ENCODE measurements at regions not wholly inside any gene's neighbourhood (a gene's known extent, or its start where the extent isn't known, plus 50 kb on each side); places are given as distances from the start of the nearest gene placed in this dataset.
"Not testable (repeated sequence)": the region's sequence is repeated elsewhere in the genome, so short reads cannot be mapped to it uniquely, and the experiment has no call there.

DNA sequence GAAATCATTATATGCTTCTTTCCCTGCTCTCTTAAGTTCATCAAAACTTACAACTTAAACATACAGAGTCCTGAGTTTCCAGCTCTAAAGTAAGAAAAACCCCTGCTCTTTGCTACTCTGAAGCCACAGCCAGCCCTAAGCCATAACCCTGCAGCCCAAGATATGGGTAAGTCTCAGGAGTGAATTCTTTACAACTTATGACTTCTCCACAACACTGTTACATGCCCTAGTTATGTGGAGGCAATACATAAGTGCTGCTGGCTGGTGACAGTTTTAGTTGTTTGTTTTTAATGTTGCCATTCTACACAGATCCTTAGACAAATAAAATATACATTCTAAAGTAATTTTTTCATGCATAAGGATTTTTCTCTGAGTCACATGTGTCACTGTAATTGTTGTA, 100.2 kb downstream of the FBXO8 start:
- no peak overlapping the region for H3K4me3 ChIP-seq (ENCODE audit: insufficient read depth in 1 of 2, low read depth in 1 of 2, low read length in 2 of 2)
- H4K91ac ChIP-seq (ENCODE audit: low read length) = no peak overlapping the region
- H3K4ac ChIP-seq (ENCODE audit: low read depth in 1 of 2, low read length in 2 of 2) = no peak overlapping the region
- no peak overlapping the region for H2BK12ac ChIP-seq (ENCODE audit: low read length in 2 of 2)
- no peaks in the 10 kb centered on the region for H3K27me3 ChIP-seq (ENCODE audit: control insufficient read depth in 1 of 2, insufficient read depth in 1 of 2, low read length in 2 of 2)
- H3K4me1 ChIP-seq (ENCODE audit: control insufficient read depth, insufficient read depth, low read depth, low read length) = no peaks in the 10 kb centered on the region
- no peaks in the 10 kb centered on the region for H3K36me3 ChIP-seq (ENCODE audit: control insufficient read depth in 1 of 2, insufficient read depth in 2 of 2, low read depth in 1 of 2, low read length in 2 of 2)
- H3K23ac ChIP-seq (ENCODE audit: low read length in 2 of 2) = no peak overlapping the region
- no peak overlapping the region for H3K27ac ChIP-seq (ENCODE audit: low read length, poor library complexity, severe bottlenecking)
- no peaks in the 10 kb centered on the region for H3K79me1 ChIP-seq (replicated peaks; ENCODE audit: low read length, poor library complexity, severe bottlenecking)
- no peak overlapping the region for H3K4me2 ChIP-seq (ENCODE audit: low read length, poor library complexity, severe bottlenecking)
- no peak overlapping the region for H2BK5ac ChIP-seq (ENCODE audit: low read depth, low read length, poor library complexity, severe bottlenecking)
- DNase-seq = no peak
- no peak overlapping the region for H3K9ac ChIP-seq (ENCODE audit: low read length)
- H2AK5ac ChIP-seq (ENCODE audit: low read length, severe bottlenecking) = no peak overlapping the region
- H3K18ac ChIP-seq (ENCODE audit: low read depth in 1 of 2, low read length in 2 of 2) = no peak overlapping the region
- no peak overlapping the region for H3K14ac ChIP-seq (ENCODE audit: low read length in 2 of 2)
- H4K8ac ChIP-seq (ENCODE audit: low read length) = no peak overlapping the region
- no peak overlapping the region for H2BK15ac ChIP-seq (ENCODE audit: low read depth, poor library complexity, severe bottlenecking)
- H2BK120ac ChIP-seq (ENCODE audit: low read depth, low read length) = no peak overlapping the region
- no peak overlapping the region for H2AFZ ChIP-seq (ENCODE audit: low read depth, low read length)
- H3K9me3 ChIP-seq (ENCODE audit: control insufficient read depth, low read length) = no peaks in the 10 kb centered on the region

DNA sequence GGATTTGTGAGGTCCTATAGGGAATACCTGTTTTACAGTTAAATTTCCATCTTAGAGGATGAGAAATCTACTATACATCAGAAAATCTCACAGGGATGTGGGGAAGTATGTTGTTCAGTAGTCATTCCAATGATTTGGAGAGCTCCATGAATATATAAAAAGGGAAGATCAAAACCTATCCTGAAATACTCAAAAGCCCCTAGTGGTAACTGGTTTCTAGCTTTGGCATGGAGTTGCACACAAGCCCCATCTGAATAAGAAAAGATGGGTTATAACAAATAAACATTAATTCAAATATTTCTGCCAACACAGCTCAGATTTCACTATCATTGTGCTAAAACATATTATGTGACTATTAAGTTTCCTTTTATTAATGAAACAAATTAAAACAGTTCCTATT, 101.6 kb downstream of the FBXO8 start:
- Histone ChIP-seq H3K4me1 (ENCODE audit: control insufficient read depth, insufficient read depth, low read depth, low read length) (no peaks in the 10 kb centered on the region), H3K18ac (ENCODE audit: low read depth in 1 of 2, low read length in 2 of 2) (no peak overlapping the region), H2AFZ (ENCODE audit: low read depth, low read length) (no peak overlapping the region), H2AK5ac (ENCODE audit: low read length, severe bottlenecking) (no peak overlapping the region), H3K23ac (ENCODE audit: low read length in 2 of 2) (no peak overlapping the region), H2BK12ac (ENCODE audit: low read length in 2 of 2) (no peak overlapping the region), H3K4me2 (ENCODE audit: low read length, poor library complexity, severe bottlenecking) (no peak overlapping the region), H4K91ac (ENCODE audit: low read length) (no peak overlapping the region), H4K8ac (ENCODE audit: low read length) (no peak overlapping the region), H2BK5ac (ENCODE audit: low read depth, low read length, poor library complexity, severe bottlenecking) (no peak overlapping the region), H3K4me3 (ENCODE audit: insufficient read depth in 1 of 2, low read depth in 1 of 2, low read length in 2 of 2) (no peak overlapping the region), H3K36me3 (ENCODE audit: control insufficient read depth in 1 of 2, insufficient read depth in 2 of 2, low read depth in 1 of 2, low read length in 2 of 2) (no peaks in the 10 kb centered on the region), H3K9me3 (ENCODE audit: control insufficient read depth, low read length) (no peaks in the 10 kb centered on the region), H3K27me3 (ENCODE audit: control insufficient read depth in 1 of 2, insufficient read depth in 1 of 2, low read length in 2 of 2) (no peaks in the 10 kb centered on the region), H2BK120ac (ENCODE audit: low read depth, low read length) (no peak overlapping the region), H3K14ac (ENCODE audit: low read length in 2 of 2) (no peak overlapping the region), H3K4ac (ENCODE audit: low read depth in 1 of 2, low read length in 2 of 2) (no peak overlapping the region), H2BK15ac (ENCODE audit: low read depth, poor library complexity, severe bottlenecking) (no peak overlapping the region), H3K79me1 (replicated peaks; ENCODE audit: low read length, poor library complexity, severe bottlenecking) (no peaks in the 10 kb centered on the region), H3K27ac (ENCODE audit: low read length, poor library complexity, severe bottlenecking) (no peak overlapping the region), H3K9ac (ENCODE audit: low read length) (no peak overlapping the region)
- no peak for DNase-seq

DNA sequence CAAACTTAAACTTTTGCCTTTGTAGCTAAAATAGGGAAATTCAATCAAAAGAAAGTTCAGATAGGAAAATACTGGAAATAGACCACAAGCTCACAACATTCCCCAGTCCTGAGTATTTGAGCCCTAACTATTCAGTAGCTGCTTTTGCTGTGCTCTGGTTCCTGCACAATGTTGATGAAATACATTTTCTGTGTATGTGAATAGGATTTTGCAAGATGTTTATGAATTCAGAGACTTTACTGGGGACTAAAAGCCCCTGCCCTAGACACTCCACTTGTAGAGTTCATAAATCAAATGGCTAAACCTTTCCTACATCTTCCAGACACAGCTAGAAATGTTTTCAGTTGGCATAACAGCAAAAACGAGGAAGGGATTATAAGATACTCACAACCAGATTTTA, 105.9 kb downstream of the FBXO8 start:
- Histone ChIP-seq H4K8ac (ENCODE audit: low read length) (no peak overlapping the region), H2BK5ac (ENCODE audit: low read depth, low read length, poor library complexity, severe bottlenecking) (no peak overlapping the region), H3K4me3 (ENCODE audit: insufficient read depth in 1 of 2, low read depth in 1 of 2, low read length in 2 of 2) (no peak overlapping the region), H3K79me1 (replicated peaks; ENCODE audit: low read length, poor library complexity, severe bottlenecking) (no peaks in the 10 kb centered on the region), H3K4me1 (ENCODE audit: control insufficient read depth, insufficient read depth, low read depth, low read length) (no peaks in the 10 kb centered on the region), H3K18ac (ENCODE audit: low read depth in 1 of 2, low read length in 2 of 2) (no peak overlapping the region), H4K91ac (ENCODE audit: low read length) (no peak overlapping the region), H3K14ac (ENCODE audit: low read length in 2 of 2) (no peak overlapping the region), H3K23ac (ENCODE audit: low read length in 2 of 2) (no peak overlapping the region), H2AFZ (ENCODE audit: low read depth, low read length) (no peak overlapping the region), H3K27ac (ENCODE audit: low read length, poor library complexity, severe bottlenecking) (no peak overlapping the region), H2BK120ac (ENCODE audit: low read depth, low read length) (no peak overlapping the region), H2BK12ac (ENCODE audit: low read length in 2 of 2) (no peak overlapping the region), H2BK15ac (ENCODE audit: low read depth, poor library complexity, severe bottlenecking) (no peak overlapping the region), H2AK5ac (ENCODE audit: low read length, severe bottlenecking) (no peak overlapping the region), H3K27me3 (ENCODE audit: control insufficient read depth in 1 of 2, insufficient read depth in 1 of 2, low read length in 2 of 2) (no peaks in the 10 kb centered on the region), H3K9ac (ENCODE audit: low read length) (no peak overlapping the region), H3K4me2 (ENCODE audit: low read length, poor library complexity, severe bottlenecking) (no peak overlapping the region), H3K36me3 (ENCODE audit: control insufficient read depth in 1 of 2, insufficient read depth in 2 of 2, low read depth in 1 of 2, low read length in 2 of 2) (no peaks in the 10 kb centered on the region), H3K4ac (ENCODE audit: low read depth in 1 of 2, low read length in 2 of 2) (no peak overlapping the region), H3K9me3 (ENCODE audit: control insufficient read depth, low read length) (no peaks in the 10 kb centered on the region)
- peak; percentile 55 for DNase-seq
- no CpG with 5 or more reads among the region's 1 CpG for WGBS

DNA sequence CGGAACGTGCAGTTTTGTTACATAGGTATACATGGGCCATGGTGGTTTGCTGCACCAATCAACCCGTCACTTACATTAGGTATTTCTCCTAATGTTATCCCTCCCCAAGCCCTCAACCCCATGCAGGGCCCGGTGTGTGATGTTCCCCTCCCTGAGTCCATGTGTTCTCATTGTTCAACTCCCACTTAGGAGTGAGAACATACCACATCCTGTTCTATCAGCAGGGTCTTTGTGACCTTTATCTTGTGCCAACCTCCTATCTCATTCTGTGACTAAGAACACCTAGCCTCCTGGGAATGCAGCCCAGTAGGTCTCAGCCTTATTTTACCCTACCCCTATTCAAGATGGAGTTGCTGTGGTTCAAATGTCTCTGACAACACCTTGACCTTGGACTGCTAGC, 107.6 kb downstream of the FBXO8 start:
- 94% methylated on average over 4 of the region's 4 CpGs for WGBS
- not testable (repeated sequence) for H3K4me2 ChIP-seq (ENCODE audit: low read length, poor library complexity, severe bottlenecking); H3K9ac ChIP-seq (ENCODE audit: low read length)

More for the DNA sequence above, 107.6 kb downstream of the FBXO8 start:
- not testable (repeated sequence) for H2AK5ac ChIP-seq (ENCODE audit: low read length, severe bottlenecking); DNase-seq; H2BK5ac ChIP-seq (ENCODE audit: low read depth, low read length, poor library complexity, severe bottlenecking); H3K23ac ChIP-seq (ENCODE audit: low read length in 2 of 2); H3K27ac ChIP-seq (ENCODE audit: low read length, poor library complexity, severe bottlenecking); H3K14ac ChIP-seq (ENCODE audit: low read length in 2 of 2); H4K8ac ChIP-seq (ENCODE audit: low read length); H3K4ac ChIP-seq (ENCODE audit: low read depth in 1 of 2, low read length in 2 of 2); H3K79me1 ChIP-seq (replicated peaks; ENCODE audit: low read length, poor library complexity, severe bottlenecking); H2AFZ ChIP-seq (ENCODE audit: low read depth, low read length); H2BK15ac ChIP-seq (ENCODE audit: low read depth, poor library complexity, severe bottlenecking); H4K91ac ChIP-seq (ENCODE audit: low read length); H3K18ac ChIP-seq (ENCODE audit: low read depth in 1 of 2, low read length in 2 of 2); H3K4me3 ChIP-seq (ENCODE audit: insufficient read depth in 1 of 2, low read depth in 1 of 2, low read length in 2 of 2); H3K9me3 ChIP-seq (ENCODE audit: control insufficient read depth, low read length); H3K27me3 ChIP-seq (ENCODE audit: control insufficient read depth in 1 of 2, insufficient read depth in 1 of 2, low read length in 2 of 2); H3K36me3 ChIP-seq (ENCODE audit: control insufficient read depth in 1 of 2, insufficient read depth in 2 of 2, low read depth in 1 of 2, low read length in 2 of 2); H3K4me1 ChIP-seq (ENCODE audit: control insufficient read depth, insufficient read depth, low read depth, low read length)
- peak overlapping the region; percentile 37 for H2BK120ac ChIP-seq (ENCODE audit: low read depth, low read length)
- peak overlapping the region in 1 of 2 experiments; percentile 18 for H2BK12ac ChIP-seq (ENCODE audit: low read length in 2 of 2)

All from mesenchymal stem cell (in vitro differentiated cells and primary cell).